Loucy (cell line): ENCODE measurements at regions not wholly inside any gene's neighbourhood (a gene's known extent, or its start where the extent isn't known, plus 50 kb on each side); places are given as distances from the start of the nearest gene placed in this dataset.

Experiments used
- EZH2phosphoT487 ChIP-seq: fragments of 200-600 bp; IDR thresholded peaks from 2 replicates; pipeline ENCODE4 v1.6.1; 2018; ENCODE audit warnings: antibody characterized with exemption, mild to moderate bottlenecking, moderate library complexity, borderline replicate concordance
- TF ChIP-seq, protein P1 (sequence below): fragments of 200-600 bp; sonication (generic); conservative IDR thresholded peaks from 2 replicates; pipeline ENCODE4 v1.5.1; 2014; ENCODE audit warnings: mild to moderate bottlenecking, antibody characterized with exemption, low read length

GRCh38 chr14:42642787-42643186 lies 1036.1 kb downstream of the LRFN5 start:
- TF ChIP-seq, protein P1, sequence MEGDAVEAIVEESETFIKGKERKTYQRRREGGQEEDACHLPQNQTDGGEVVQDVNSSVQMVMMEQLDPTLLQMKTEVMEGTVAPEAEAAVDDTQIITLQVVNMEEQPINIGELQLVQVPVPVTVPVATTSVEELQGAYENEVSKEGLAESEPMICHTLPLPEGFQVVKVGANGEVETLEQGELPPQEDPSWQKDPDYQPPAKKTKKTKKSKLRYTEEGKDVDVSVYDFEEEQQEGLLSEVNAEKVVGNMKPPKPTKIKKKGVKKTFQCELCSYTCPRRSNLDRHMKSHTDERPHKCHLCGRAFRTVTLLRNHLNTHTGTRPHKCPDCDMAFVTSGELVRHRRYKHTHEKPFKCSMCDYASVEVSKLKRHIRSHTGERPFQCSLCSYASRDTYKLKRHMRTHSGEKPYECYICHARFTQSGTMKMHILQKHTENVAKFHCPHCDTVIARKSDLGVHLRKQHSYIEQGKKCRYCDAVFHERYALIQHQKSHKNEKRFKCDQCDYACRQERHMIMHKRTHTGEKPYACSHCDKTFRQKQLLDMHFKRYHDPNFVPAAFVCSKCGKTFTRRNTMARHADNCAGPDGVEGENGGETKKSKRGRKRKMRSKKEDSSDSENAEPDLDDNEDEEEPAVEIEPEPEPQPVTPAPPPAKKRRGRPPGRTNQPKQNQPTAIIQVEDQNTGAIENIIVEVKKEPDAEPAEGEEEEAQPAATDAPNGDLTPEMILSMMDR = no peak
- TF ChIP-seq EZH2phosphoT487 = no peak
